ENCODE measurements at regions not wholly inside any gene's neighbourhood (a gene's known extent, or its start where the extent isn't known, plus 50 kb on each side); places are given as distances from the start of the nearest gene placed in this dataset.

DNA sequence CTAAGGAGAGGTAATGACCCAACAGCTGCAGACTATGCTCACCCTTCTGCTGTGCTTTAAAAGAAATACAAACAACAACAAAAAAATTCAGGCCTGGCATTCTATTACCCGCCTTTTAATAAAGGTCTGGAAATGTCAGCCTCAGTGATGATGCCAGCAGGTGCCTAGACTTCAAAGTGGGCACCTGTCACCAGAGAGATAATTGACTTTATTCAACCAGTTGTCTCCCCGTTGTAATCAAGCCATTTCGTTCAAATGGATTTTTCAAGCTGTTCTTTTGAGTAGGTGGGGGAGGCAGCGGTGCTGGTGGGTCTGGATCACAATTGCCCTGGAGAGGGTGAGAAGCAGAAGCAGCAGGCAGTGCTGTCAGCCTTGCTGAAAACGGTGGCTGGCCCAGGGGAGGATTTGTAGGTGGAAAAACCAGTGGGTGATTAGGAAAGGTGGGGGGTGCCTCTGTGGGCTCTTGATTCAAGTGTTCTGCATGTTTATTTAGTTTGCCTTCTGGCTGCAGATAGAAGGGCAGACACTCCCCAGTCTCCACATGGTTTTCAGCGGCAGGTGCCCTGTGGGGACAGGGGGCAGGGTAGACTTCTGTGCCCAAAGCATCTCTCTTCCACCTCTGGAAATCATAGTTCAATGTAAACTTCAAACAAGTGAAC is 300.2 kb upstream of the SLCO3A1 start:
- intact Hi-C loops (cut with micrococcal nuclease) (no loop called here), in situ Hi-C loops (cut with MboI) (no loop called here)
- ChIA-PET POLR2A (no interaction called here), CTCF (ENCODE audit: low intra/inter-chr PET ratio) (no interaction called here)
- H3K9ac ChIP-seq (ENCODE audit: insufficient read depth in 1 of 2, low read depth in 2 of 2, low read length in 2 of 2) = no peak overlapping the region
- no peaks in the 10 kb centered on the region for H3K4me1 ChIP-seq (replicated peaks in 1 of 2; ENCODE audit: control insufficient read depth in 2 of 2, insufficient read depth in 2 of 2, low read length in 2 of 2)
- no peaks in the 10 kb centered on the region for H3K36me3 ChIP-seq (ENCODE audit: control insufficient read depth, insufficient read depth, low read length)
- no peaks in the 10 kb centered on the region for H3K9me1 ChIP-seq (ENCODE audit: control insufficient read depth, insufficient read depth, low read length)
- no peaks in the 10 kb centered on the region for H3K9me3 ChIP-seq (replicated peaks; ENCODE audit: control insufficient read depth, insufficient read depth, low read depth, low read length)
- no peak overlapping the region for H3K4me2 ChIP-seq (ENCODE audit: insufficient read depth, low read length)
- H4K20me1 ChIP-seq (replicated peaks; ENCODE audit: control insufficient read depth, insufficient read depth, low read length) = no peaks in the 10 kb centered on the region
- H2AFZ ChIP-seq (ENCODE audit: low read depth, low read length) = no peak overlapping the region
- 1% methylated on average over 6 of the region's 6 CpGs for whole genome bisulfite sequencing (ENCODE audit: insufficient coverage, low coverage, missing lambda C conversion rate)
- no peaks in the 10 kb centered on the region for H3K79me2 ChIP-seq (ENCODE audit: control insufficient read depth, insufficient read depth, low read length)
- no peak for ATAC-seq
- no peak overlapping the region for H3K27ac ChIP-seq (ENCODE audit: extremely low read depth, low read depth, low read length)
- no peak for DNase-seq (ENCODE audit: extremely low read depth in 1 of 4, low spot score in 3 of 4)
- no peak for FAIRE-seq
- no TSS peak for BruUV-seq (replicated peaks)
- no peak overlapping the region for H3K4me3 ChIP-seq
- H3K27me3 ChIP-seq (ENCODE audit: control insufficient read depth in 2 of 2, insufficient read depth in 2 of 2, low read length in 2 of 2) = peaks cover 13 to 35% of the 10 kb centered on the region in 2 experiments
- TF ChIP-seq EP300 (IDR thresholded peaks at IDR 0.05; ENCODE audit: low read length) = no peak
- TF ChIP-seq, protein P1, sequence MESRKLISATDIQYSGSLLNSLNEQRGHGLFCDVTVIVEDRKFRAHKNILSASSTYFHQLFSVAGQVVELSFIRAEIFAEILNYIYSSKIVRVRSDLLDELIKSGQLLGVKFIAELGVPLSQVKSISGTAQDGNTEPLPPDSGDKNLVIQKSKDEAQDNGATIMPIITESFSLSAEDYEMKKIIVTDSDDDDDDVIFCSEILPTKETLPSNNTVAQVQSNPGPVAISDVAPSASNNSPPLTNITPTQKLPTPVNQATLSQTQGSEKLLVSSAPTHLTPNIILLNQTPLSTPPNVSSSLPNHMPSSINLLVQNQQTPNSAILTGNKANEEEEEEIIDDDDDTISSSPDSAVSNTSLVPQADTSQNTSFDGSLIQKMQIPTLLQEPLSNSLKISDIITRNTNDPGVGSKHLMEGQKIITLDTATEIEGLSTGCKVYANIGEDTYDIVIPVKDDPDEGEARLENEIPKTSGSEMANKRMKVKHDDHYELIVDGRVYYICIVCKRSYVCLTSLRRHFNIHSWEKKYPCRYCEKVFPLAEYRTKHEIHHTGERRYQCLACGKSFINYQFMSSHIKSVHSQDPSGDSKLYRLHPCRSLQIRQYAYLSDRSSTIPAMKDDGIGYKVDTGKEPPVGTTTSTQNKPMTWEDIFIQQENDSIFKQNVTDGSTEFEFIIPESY (CRISPR knock-in tag; IDR thresholded peaks at IDR 0.05) = no peak
- no peak for TF ChIP-seq CC2D1A (IDR thresholded peaks at IDR 0.05)

DNA sequence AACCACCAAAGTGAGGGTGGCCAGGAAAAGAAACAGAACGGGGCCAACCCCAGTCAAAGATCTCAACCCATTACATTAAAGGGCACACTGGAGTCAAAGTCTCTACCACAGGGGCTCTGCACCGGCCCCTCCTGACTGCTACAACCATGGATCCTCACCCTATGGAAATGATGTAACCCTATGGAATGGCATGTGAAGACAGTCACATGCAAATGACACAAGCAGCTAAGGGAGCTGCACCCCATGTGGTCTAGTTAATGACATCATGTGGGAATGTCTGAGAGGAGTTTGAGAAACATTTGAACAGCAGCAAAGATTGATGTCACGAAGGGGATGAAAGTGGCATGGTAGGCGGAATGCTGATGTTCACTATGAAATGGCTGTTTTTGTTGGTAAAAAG is 298.2 kb upstream of the SLCO3A1 start:
- CTCF ChIA-PET (ENCODE audit: low intra/inter-chr PET ratio) = no interaction called here
- in situ Hi-C loops (cut with MboI) = no loop called here
- no peaks in the 10 kb centered on the region for H3K9me1 ChIP-seq (ENCODE audit: control insufficient read depth, insufficient read depth, low read length)
- H3K4me2 ChIP-seq (ENCODE audit: insufficient read depth, low read length) = no peak overlapping the region
- WGBS (ENCODE audit: insufficient coverage, low coverage, missing lambda C conversion rate) = 6% methylated on average over 4 of the region's 4 CpGs
- DNase-seq (ENCODE audit: extremely low read depth in 1 of 4, low spot score in 3 of 4) = no peak
- no peaks in the 10 kb centered on the region for H3K79me2 ChIP-seq (ENCODE audit: control insufficient read depth, insufficient read depth, low read length)
- no peak overlapping the region for H2AFZ ChIP-seq (ENCODE audit: low read depth, low read length)
- peaks cover 21 to 35% of the 10 kb centered on the region in 2 experiments for H3K27me3 ChIP-seq (ENCODE audit: control insufficient read depth in 2 of 2, insufficient read depth in 2 of 2, low read length in 2 of 2)
- H3K4me1 ChIP-seq (replicated peaks in 1 of 2; ENCODE audit: control insufficient read depth in 2 of 2, insufficient read depth in 2 of 2, low read length in 2 of 2) = no peaks in the 10 kb centered on the region
- H3K4me3 ChIP-seq = no peak overlapping the region
- H3K9me3 ChIP-seq (replicated peaks; ENCODE audit: control insufficient read depth, insufficient read depth, low read depth, low read length) = no peaks in the 10 kb centered on the region
- H3K36me3 ChIP-seq (ENCODE audit: control insufficient read depth, insufficient read depth, low read length) = no peaks in the 10 kb centered on the region
- no peak for FAIRE-seq
- H3K27ac ChIP-seq (ENCODE audit: extremely low read depth, low read depth, low read length) = no peak overlapping the region
- ATAC-seq = no peak
- POLR2A ChIA-PET = no interaction called here
- no TSS peak for BruUV-seq (replicated peaks)
- intact Hi-C loops (cut with micrococcal nuclease) = no loop called here
- H3K9ac ChIP-seq (ENCODE audit: insufficient read depth in 1 of 2, low read depth in 2 of 2, low read length in 2 of 2) = no peak overlapping the region
- no peaks in the 10 kb centered on the region for H4K20me1 ChIP-seq (replicated peaks; ENCODE audit: control insufficient read depth, insufficient read depth, low read length)
- TF ChIP-seq TAF15 (IDR thresholded peaks at IDR 0.05; ENCODE audit: low read depth, low read length) (no peak), ZNF589 (CRISPR knock-in tag; IDR thresholded peaks at IDR 0.05; ENCODE audit: low read depth) (peak; percentile 89), ATF7 (IDR thresholded peaks at IDR 0.05) (peak; percentile 56; the same call in 1 of the 2 replicates), CEBPG (CRISPR knock-in tag; IDR thresholded peaks at IDR 0.05) (no peak), CEBPG (tag; conservative IDR thresholded peaks at IDR 0.05 in 1 of 2, IDR thresholded peaks at IDR 0.05 in 1 of 2) (peak in 1 of 2 experiments; percentile 82; a peak in 2 of 4 replicates), JUN (IDR thresholded peaks at IDR 0.05; ENCODE audit: borderline replicate concordance, low read depth, low read length) (0 out of 2 replicates have a peak, but pooled peaks have one; percentile 32), JUN (CRISPR knock-in tag; IDR thresholded peaks at IDR 0.05; ENCODE audit: borderline replicate concordance) (no peak), ATF3 (IDR thresholded peaks at IDR 0.05) (peak; percentile 75), ATF3 (CRISPR knock-in tag; conservative IDR thresholded peaks at IDR 0.05) (no peak)
